Cardiac fibroblast (primary cell): ENCODE measurements at regions not wholly inside any gene's neighbourhood (a gene's known extent, or its start where the extent isn't known, plus 50 kb on each side); places are given as distances from the start of the nearest gene placed in this dataset.

Experiments
- DNase-seq, 2 donors: peaks; one replicate each; pipeline versions ENCODE4 v3.0.0 to v3.0.0-alpha.2; 2010; ENCODE audit warnings: low read depth in 2 of 2
- H3K4me3 ChIP-seq, 2 donors: replicated peaks in 1 of 2; 1 replicate in 1 of 2; 2 replicates in 1 of 2; pipeline ENCODE4 v1.5.1; 2011; ENCODE audit warnings: low read depth in 2 of 2, low read length in 2 of 2, mild to moderate bottlenecking in 2 of 2, moderate library complexity in 1 of 2
- TF ChIP-seq, protein P1 (sequence below): IDR thresholded peaks from one replicate; pipeline ENCODE4 v1.5.1; 2011; ENCODE audit warnings: low read depth, mild to moderate bottlenecking, low read length, inconsistent platforms

DNA sequence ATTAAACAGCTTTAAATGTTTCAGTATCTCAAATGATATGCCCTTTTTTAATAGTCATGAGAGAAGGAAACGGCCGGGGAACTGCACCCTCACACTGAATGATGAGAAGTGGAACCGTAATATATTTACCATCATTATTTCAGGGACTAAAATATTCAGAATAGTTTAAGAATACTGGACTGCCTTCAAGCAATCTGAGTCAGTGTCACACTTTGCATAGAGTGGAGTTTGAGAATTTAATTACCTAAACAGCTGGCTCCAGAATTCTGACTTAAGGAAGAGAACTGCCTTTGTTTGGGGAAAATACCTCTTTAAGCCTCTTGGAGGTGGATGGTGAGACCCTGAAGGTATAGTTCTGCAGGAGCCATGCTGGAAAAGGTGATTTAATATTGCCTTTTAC, 135.9 kb upstream of the EPHA7 start:
- TF ChIP-seq, protein P1, sequence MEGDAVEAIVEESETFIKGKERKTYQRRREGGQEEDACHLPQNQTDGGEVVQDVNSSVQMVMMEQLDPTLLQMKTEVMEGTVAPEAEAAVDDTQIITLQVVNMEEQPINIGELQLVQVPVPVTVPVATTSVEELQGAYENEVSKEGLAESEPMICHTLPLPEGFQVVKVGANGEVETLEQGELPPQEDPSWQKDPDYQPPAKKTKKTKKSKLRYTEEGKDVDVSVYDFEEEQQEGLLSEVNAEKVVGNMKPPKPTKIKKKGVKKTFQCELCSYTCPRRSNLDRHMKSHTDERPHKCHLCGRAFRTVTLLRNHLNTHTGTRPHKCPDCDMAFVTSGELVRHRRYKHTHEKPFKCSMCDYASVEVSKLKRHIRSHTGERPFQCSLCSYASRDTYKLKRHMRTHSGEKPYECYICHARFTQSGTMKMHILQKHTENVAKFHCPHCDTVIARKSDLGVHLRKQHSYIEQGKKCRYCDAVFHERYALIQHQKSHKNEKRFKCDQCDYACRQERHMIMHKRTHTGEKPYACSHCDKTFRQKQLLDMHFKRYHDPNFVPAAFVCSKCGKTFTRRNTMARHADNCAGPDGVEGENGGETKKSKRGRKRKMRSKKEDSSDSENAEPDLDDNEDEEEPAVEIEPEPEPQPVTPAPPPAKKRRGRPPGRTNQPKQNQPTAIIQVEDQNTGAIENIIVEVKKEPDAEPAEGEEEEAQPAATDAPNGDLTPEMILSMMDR: no peak
- no peak for DNase-seq
- no peak overlapping the region for H3K4me3 ChIP-seq

DNA sequence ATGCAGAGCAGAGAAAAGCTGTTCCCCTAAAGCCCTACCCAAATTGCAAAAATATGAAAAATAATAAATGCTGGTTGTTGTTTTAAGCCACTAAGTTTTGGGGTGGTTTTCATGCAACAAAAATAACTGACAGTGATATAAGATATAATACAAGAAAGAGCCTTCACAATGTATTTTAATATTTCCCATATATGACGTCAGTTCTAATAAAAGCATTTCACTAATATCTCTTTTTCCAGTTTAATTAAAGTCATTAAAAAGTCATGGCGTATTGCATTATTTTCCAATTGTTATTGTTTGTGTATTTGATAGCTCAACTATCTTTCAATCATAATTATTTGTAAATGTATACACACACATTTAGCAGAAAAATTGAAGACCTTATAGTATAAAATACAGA, 134.7 kb upstream of the EPHA7 start:
- TF ChIP-seq, protein P1: no peak
- no peak for DNase-seq
- no peak overlapping the region for H3K4me3 ChIP-seq

DNA sequence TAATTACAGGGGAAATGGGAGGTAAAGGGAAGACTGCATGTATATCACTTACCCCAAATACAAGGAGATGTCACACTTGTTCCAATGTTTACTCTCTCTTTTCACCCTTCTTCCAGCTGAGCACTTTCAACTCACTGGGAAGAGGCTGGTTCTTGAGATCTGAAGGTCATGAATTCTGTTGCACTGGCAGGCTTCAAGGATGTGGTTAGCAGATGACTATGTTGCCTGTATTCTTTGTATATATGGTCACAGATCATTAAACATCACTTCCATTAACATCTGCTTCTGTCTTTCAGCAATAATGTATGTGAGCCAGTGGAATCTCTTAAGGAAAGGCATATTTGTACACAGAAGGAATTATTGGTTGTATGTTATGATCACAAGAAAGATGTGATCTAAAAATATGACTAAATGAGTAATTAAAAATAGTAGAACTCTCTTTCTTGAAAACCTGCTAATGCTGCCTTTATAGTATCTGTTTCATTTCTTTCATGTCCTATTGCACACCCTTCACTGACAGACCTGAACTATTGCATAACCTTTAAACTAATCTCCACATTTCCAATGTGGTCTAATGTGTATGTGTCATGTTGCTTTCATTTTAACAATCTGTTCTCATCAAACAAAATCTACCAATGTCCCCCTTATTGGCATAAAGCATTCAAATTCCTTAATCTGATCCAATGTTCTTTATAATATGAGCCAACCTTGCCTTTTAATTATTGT, 131.4 kb upstream of the EPHA7 start:
- H3K4me3 ChIP-seq: no peak overlapping the region
- no peak for DNase-seq
- TF ChIP-seq, protein P1: no peak

DNA sequence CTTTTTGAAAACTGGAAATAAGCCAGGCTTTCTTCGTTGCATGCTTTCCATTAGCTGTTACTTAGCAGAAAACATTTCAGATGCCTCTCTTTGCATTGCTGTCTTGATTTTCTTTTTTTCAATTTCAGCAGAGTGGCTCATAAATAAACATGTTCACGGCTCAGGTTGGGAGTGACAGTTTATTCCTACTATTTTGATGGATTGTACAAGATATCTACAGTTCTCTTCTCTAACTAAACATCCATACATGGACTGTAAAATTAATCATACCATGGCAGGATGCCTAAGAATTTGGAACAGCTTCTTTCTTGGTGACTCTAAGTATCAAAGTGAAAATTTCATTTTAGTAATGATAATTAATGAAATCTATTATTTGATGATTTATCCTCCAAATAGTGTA, 130.5 kb upstream of the EPHA7 start:
- TF ChIP-seq, protein P1: no peak
- DNase-seq: no peak
- H3K4me3 ChIP-seq: no peak overlapping the region

DNA sequence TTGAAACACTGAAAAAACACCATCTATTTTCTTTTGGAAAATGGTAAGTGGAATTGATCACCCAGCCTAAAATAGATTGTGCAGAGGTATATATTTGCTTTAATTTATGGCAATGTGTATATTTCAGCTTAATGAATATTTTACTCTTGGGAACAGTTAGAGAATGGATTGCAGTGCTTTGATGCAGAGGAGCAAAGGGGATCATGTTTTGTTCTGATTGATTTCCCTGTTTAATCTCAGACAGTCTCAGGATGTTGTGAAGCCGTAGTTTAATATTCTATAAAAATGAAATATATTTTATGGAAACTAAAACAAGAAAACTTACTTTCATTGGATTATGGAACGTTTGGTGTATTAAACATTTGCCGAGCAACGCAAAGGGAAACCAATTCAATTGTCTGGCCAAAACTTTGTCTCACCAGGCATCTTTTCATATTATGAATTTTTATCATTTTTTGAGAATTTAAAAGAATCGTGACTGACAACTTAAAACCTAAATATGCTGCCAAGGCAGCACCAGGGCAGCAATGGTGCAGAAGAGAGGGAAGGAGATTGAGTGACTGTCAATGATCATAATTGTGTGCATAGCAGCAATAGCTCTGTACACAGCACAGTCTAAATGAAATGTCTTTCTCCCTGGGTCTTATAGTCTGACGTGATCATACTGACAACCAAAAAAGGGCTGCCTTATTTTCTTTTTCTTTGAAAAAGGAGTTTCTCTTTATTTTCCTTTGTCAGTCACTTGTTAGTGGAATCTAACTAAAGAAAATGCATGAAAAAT, 105.5 kb upstream of the EPHA7 start:
- TF ChIP-seq, protein P1: no peak
- DNase-seq: no peak
- no peak overlapping the region for H3K4me3 ChIP-seq

DNA sequence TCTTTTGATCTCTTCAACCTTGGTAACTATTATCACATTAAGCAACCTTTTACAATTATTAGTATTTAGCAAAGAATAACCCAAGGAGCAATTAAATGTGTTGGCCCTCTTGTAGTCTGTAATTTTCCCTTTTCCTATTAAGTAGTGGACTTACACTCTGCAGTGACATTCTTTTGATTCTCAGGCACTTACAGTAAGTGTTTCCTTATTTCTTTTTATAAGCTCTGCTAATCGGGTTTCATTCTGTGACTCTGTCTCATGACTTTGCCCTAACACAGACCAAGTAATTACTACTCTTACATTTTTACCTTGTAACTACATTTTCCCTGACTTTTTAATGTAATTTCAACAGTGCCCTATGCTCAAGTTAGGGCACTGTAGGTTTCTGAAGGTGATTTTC, 104.0 kb upstream of the EPHA7 start:
- H3K4me3 ChIP-seq: no peak overlapping the region
- peak in 1 of 2 donors; percentile 0 for DNase-seq
- TF ChIP-seq, protein P1: no peak
